ENCODE measurements at regions not wholly inside any gene's neighbourhood (a gene's known extent, or its start where the extent isn't known, plus 50 kb on each side); places are given as distances from the start of the nearest gene placed in this dataset.

GRCh38 chr1:106944721-106945120, 111.8 kb upstream of the PRMT6 start:
- no peaks in the 10 kb centered on the region for H3K79me2 ChIP-seq (ENCODE audit: insufficient read depth, low read length)
- no peak overlapping the region for H2AFZ ChIP-seq (ENCODE audit: low read length)
- H4K20me1 ChIP-seq (ENCODE audit: insufficient read depth, low read length, poor library complexity, severe bottlenecking), result no peaks in the 10 kb centered on the region
- H3K4me3 ChIP-seq (ENCODE audit: low read length, poor library complexity, severe bottlenecking), result no peak overlapping the region
- H3F3A ChIP-seq (ENCODE audit: low read depth), result no peaks in the 10 kb centered on the region
- no peaks in the 10 kb centered on the region for H3K9me2 ChIP-seq (replicated peaks; ENCODE audit: low read depth, low read length)
- H3K9me3 ChIP-seq (ENCODE audit: insufficient read depth, low read depth, low read length), result no peaks in the 10 kb centered on the region
- H3K9ac ChIP-seq (ENCODE audit: low read depth, low read length, poor library complexity, severe bottlenecking), result no peak overlapping the region
- H3K36me3 ChIP-seq (ENCODE audit: insufficient read depth, low read length), result no peaks in the 10 kb centered on the region
- H3K27me3 ChIP-seq (ENCODE audit: insufficient read depth, low read length, poor library complexity, severe bottlenecking), result no peaks in the 10 kb centered on the region
- TF ChIP-seq CTCF (conservative IDR thresholded peaks at IDR 0.05; ENCODE audit: low read length), result no peak
- TF ChIP-seq EZH2phosphoT487 (IDR thresholded peaks at IDR 0.05; ENCODE audit: borderline replicate concordance), result no peak
- no peak overlapping the region for H3K4me2 ChIP-seq (ENCODE audit: low read depth, low read length, poor library complexity, severe bottlenecking)
- no peaks in the 10 kb centered on the region for H3K4me1 ChIP-seq (ENCODE audit: insufficient read depth, low read length, poor library complexity, severe bottlenecking)

GRCh38 chr1:106952776-106953175, 103.7 kb upstream of the PRMT6 start:
- H3K36me3 ChIP-seq (ENCODE audit: insufficient read depth, low read length), result no peaks in the 10 kb centered on the region
- no peaks in the 10 kb centered on the region for H3F3A ChIP-seq (ENCODE audit: low read depth)
- no peak overlapping the region for H3K9ac ChIP-seq (ENCODE audit: low read depth, low read length, poor library complexity, severe bottlenecking)
- no peak overlapping the region for H3K4me3 ChIP-seq (ENCODE audit: low read length, poor library complexity, severe bottlenecking)
- H3K4me2 ChIP-seq (ENCODE audit: low read depth, low read length, poor library complexity, severe bottlenecking), result no peak overlapping the region
- no peaks in the 10 kb centered on the region for H3K4me1 ChIP-seq (ENCODE audit: insufficient read depth, low read length, poor library complexity, severe bottlenecking)
- no peak overlapping the region for H2AFZ ChIP-seq (ENCODE audit: low read length)
- no peaks in the 10 kb centered on the region for H3K27me3 ChIP-seq (ENCODE audit: insufficient read depth, low read length, poor library complexity, severe bottlenecking)
- no peaks in the 10 kb centered on the region for H3K9me2 ChIP-seq (replicated peaks; ENCODE audit: low read depth, low read length)
- TF ChIP-seq EZH2phosphoT487 (IDR thresholded peaks at IDR 0.05; ENCODE audit: borderline replicate concordance) (no peak), CTCF (conservative IDR thresholded peaks at IDR 0.05; ENCODE audit: low read length) (no peak)
- no peaks in the 10 kb centered on the region for H3K9me3 ChIP-seq (ENCODE audit: insufficient read depth, low read depth, low read length)
- no peaks in the 10 kb centered on the region for H4K20me1 ChIP-seq (ENCODE audit: insufficient read depth, low read length, poor library complexity, severe bottlenecking)
- no peaks in the 10 kb centered on the region for H3K79me2 ChIP-seq (ENCODE audit: insufficient read depth, low read length)

- Histone ChIP-seq H2AFZ (ENCODE audit: low read length) (no peak overlapping the region), H4K20me1 (ENCODE audit: insufficient read depth, low read length, poor library complexity, severe bottlenecking) (no peaks in the 10 kb centered on the region), H3K4me3 (ENCODE audit: low read length, poor library complexity, severe bottlenecking) (no peak overlapping the region), H3K79me2 (ENCODE audit: insufficient read depth, low read length) (no peaks in the 10 kb centered on the region), H3F3A (ENCODE audit: low read depth) (no peaks in the 10 kb centered on the region), H3K27me3 (ENCODE audit: insufficient read depth, low read length, poor library complexity, severe bottlenecking) (no peaks in the 10 kb centered on the region), H3K9me3 (ENCODE audit: insufficient read depth, low read depth, low read length) (no peaks in the 10 kb centered on the region), H3K4me2 (ENCODE audit: low read depth, low read length, poor library complexity, severe bottlenecking) (no peak overlapping the region), H3K36me3 (ENCODE audit: insufficient read depth, low read length) (no peaks in the 10 kb centered on the region), H3K9me2 (replicated peaks; ENCODE audit: low read depth, low read length) (no peaks in the 10 kb centered on the region), H3K4me1 (ENCODE audit: insufficient read depth, low read length, poor library complexity, severe bottlenecking) (no peaks in the 10 kb centered on the region), H3K9ac (ENCODE audit: low read depth, low read length, poor library complexity, severe bottlenecking) (no peak overlapping the region)
- TF ChIP-seq EZH2phosphoT487 (IDR thresholded peaks at IDR 0.05; ENCODE audit: borderline replicate concordance) (no peak), CTCF (conservative IDR thresholded peaks at IDR 0.05; ENCODE audit: low read length) (no peak)
Measured at GRCh38 chr1:106954661-106955229, 101.7 kb upstream of the PRMT6 start.
